GM19455 (cell line): ENCODE measurements at regions not wholly inside any gene's neighbourhood (a gene's known extent, or its start where the extent isn't known, plus 50 kb on each side); places are given as distances from the start of the nearest gene placed in this dataset.
"Not testable (repeated sequence)": the region's sequence is repeated elsewhere in the genome, so short reads cannot be mapped to it uniquely, and the experiment has no call there.

Experiments
- ATAC-seq: cut with Tn5 transposase; IDR thresholded peaks from one replicate; pipeline ENCODE4 v1.9.1; 2021; ENCODE audit not compliant: unreplicated experiment

GRCh38 chr20:11976966-11977365 lies 59.3 kb downstream of the BTBD3 start:
- no peak for ATAC-seq

GRCh38 chr20:11978496-11978895 lies 60.8 kb downstream of the BTBD3 start:
- ATAC-seq: no peak

- ATAC-seq: no peak
These were observed 61.8 kb downstream of the BTBD3 start for GRCh38 chr20:11979306-11979990.

- no peak for ATAC-seq
These were observed 62.6 kb downstream of the BTBD3 start for GRCh38 chr20:11980263-11980662.

- no peak for ATAC-seq
These were observed 63.8 kb downstream of the BTBD3 start for GRCh38 chr20:11981366-11981947.

- ATAC-seq: no peak
These were observed 64.7 kb downstream of the BTBD3 start for GRCh38 chr20:11982289-11982954.

GRCh38 chr20:11982955-11983470 lies 65.3 kb downstream of the BTBD3 start:
- ATAC-seq: no peak

GRCh38 chr20:11986954-11987353 lies 69.3 kb downstream of the BTBD3 start:
- ATAC-seq: no peak

GRCh38 chr20:11987526-11987925 lies 69.8 kb downstream of the BTBD3 start:
- ATAC-seq: no peak

- no peak for ATAC-seq
These were observed 71.5 kb downstream of the BTBD3 start for GRCh38 chr20:11989018-11989771.

- no peak for ATAC-seq
These were observed 74.7 kb downstream of the BTBD3 start for GRCh38 chr20:11992426-11992825.

- ATAC-seq: no peak
These were observed 76.3 kb downstream of the BTBD3 start for GRCh38 chr20:11993886-11994461.

GRCh38 chr20:11995805-11996567 lies 78.3 kb downstream of the BTBD3 start:
- no peak for ATAC-seq

- ATAC-seq: not testable (repeated sequence)
These were observed 87.1 kb downstream of the BTBD3 start for GRCh38 chr20:12004776-12005175.

- no peak for ATAC-seq
These were observed 94.8 kb downstream of the BTBD3 start for GRCh38 chr20:12012241-12013222.

GRCh38 chr20:12014276-12014675 lies 96.6 kb downstream of the BTBD3 start:
- no peak for ATAC-seq

- no peak for ATAC-seq
These were observed 97.0 kb downstream of the BTBD3 start for GRCh38 chr20:12014736-12015135.

- no peak for ATAC-seq
These were observed 98.6 kb downstream of the BTBD3 start for GRCh38 chr20:12016291-12016690.

GRCh38 chr20:12019715-12020114 lies 102.0 kb downstream of the BTBD3 start:
- ATAC-seq: no peak
